ENCODE measurements at regions not wholly inside any gene's neighbourhood (a gene's known extent, or its start where the extent isn't known, plus 50 kb on each side); places are given as distances from the start of the nearest gene placed in this dataset.

DNA sequence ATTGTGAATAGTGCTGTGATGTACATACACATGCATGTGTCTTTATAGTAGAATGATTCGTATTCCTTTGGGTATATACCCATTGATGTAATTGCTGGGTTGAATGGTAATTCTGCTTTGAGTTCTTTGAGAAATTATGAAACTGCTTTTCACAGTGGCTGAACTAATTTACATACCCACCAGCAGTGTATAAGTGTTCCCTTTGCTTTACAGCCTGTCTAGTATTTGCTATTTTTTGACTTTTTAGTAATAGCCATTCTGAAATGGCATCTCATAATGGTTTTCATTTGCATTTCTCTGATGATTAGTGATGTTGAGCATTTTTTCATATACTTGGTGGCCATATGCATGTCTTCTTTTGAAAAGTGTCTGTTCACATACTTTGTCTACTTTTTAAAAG is 54.5 kb upstream of the FAM78B start:
- no peak for DNase-seq (ENCODE audit: low spot score)

DNA sequence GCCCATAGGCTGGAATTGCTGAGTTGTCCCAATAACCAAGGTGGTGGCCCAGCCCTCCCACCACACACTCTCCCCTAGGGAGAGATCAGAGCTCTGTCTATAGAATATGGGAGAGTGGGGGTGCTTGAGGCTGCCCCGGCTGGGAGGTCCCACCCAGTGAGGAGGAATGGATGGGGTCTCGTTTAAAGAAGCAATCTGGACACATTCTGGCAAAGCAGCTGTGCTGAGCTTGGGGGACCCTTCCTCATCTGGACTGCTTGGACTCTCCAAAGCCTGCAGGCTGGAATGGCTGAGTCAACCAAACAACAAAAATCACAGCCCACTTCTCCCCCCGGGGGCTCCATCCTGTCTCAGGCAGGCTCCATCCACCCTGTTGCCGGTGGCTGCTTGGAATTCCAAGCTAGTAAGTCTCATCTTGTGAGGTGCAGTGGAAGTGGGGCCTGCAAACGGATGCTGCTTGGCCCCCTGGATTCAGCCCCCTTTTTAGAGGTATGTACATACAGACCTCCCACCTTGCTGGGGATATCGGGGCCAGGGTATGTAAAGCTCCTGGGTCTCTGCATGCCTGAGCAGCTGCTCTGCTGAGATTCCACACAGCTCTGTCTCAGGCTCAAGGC is 67.1 kb upstream of the FAM78B start:
- no peak for DNase-seq (ENCODE audit: low spot score)

- no peak for DNase-seq (ENCODE audit: low spot score)
Measured at GRCh38 chr1:166235728-166236127, 68.9 kb upstream of the FAM78B start.

DNA sequence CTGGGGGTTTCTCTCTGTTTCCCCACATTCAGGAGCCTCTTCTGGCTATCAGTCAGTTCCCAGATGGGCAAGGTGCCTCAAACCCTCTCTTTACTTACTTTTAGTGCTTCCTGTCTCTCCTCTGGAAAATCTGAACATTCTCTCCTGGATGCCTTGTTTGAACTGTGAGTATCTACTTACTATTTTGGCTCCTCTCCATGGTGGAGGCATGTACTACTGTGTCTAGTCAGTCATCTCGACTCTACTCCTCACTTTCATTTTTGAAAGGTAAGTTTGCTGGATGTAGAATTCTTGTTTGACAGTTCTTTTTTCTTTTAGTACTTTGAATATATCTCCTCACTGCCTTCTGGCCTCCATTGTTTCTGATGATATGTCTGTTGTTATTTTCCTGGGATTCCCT is 70.9 kb upstream of the FAM78B start:
- no peak for DNase-seq (ENCODE audit: low spot score)

DNA sequence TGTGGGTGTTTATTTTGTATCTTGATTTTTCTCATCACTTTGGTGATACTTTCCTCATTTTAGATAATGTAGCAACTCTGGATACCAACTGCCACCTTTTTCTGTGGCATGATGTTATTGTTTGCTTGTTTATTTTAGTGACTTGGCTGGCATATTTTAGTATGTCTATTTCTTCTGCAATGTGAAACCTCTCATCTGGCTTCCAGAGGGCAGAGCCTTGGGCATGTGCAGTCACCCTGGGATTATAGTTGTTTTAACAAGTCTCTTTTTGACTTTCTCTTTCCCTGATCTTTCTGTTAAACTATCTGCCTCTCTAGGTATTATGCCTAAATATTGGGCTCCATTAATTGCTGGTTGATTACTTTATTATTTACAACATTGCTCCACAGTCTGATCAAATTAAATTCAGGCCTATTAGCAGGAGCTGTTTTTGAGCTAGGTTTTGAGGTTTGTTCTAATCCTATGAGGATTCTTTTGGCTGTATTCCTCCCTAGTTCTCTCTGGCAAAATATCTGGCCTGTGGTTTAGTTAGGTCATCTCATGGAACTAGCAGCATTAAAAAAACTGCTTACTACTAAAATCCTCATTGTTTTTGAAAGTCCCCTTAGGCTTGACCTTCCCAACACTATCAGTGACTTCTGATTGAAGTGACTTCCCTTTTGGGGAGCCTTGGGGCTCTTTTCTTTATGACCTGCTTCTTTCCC is 86.4 kb upstream of the FAM78B start:
- DNase-seq (ENCODE audit: low spot score): no peak

- peak; percentile 11 for DNase-seq (ENCODE audit: low spot score)
Measured at GRCh38 chr1:166258017-166258416, 91.2 kb upstream of the FAM78B start.

DNA sequence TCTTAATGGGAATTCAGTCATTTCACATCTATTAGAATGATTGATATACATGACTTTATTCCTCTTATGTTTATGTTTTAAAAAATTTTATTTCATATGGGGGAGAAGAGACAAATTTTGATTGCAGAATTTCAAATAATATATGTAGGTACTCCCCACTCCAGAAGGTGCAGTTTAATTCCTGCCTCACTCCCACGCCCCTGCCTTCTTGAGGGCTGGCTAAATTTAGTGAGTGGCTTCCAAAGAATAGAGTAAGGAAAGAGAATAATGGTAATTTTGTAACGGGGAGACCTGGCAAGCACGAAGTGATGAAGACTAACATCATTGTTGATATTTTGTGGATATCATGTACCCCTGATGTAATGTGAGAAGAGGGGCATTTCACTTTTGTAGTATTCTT is 94.7 kb upstream of the FAM78B start:
- DNase-seq (ENCODE audit: low spot score): no peak

DNA sequence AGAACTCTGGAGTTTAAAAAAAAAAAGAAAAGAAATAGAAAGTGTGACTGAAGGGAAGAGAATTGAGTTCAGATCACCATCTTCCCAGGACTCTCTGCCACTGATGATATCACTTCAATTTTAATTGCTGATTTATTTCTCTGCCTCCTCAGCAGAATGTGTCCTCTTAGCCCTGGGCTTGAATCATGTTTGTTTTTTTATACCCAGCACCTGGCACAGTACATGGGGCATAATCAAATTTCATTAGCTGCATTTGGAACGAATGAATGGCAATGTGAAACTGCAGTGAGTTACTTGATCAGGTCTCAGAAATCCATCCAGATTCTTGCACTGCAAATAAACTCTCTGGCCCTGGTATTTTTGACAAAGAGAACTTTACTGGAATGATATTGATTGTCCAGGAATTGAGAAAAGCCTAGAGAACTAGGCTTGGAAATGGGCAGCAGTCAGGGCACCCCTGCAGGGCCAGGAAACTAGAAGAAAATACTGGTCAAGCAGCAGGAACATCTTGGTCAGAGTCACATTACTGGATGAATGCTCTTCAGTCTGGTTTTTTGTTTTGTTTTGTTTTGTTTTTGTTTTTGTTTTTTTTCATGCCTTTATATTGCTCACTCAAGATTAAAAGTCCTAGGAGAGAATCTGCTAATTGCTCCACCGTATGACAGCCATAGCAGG is 103.8 kb upstream of the FAM78B start:
- DNase-seq (ENCODE audit: low spot score): no peak

GRCh38 chr1:166271151-166271538 is 104.3 kb upstream of the FAM78B start:
- no peak for DNase-seq (ENCODE audit: low spot score)

DNA sequence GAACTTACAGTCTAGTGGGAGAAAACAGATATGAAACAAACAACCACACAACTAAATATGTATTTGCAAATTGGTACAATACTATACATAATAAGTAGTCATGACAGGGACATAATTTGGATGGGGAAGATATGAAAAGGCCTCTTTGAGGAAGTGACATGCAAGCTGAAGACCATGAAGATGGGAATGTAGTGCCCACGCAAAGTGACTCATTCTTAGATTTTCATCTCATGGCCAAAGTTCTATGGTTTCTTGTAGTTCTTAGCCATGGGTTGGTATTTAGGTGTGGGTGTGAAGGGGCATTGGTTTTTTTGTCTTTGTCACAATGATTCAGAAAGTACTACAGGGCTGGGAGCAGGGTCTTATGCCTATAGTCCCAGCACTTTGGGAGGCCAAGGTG is 105.4 kb upstream of the FAM78B start:
- no peak for DNase-seq (ENCODE audit: low spot score)

- DNase-seq (ENCODE audit: low spot score): no peak
Measured at GRCh38 chr1:166272851-166273250, 106.0 kb upstream of the FAM78B start.

- no peak for DNase-seq (ENCODE audit: low spot score)
Measured at GRCh38 chr1:166273618-166274017, 106.8 kb upstream of the FAM78B start.

DNA sequence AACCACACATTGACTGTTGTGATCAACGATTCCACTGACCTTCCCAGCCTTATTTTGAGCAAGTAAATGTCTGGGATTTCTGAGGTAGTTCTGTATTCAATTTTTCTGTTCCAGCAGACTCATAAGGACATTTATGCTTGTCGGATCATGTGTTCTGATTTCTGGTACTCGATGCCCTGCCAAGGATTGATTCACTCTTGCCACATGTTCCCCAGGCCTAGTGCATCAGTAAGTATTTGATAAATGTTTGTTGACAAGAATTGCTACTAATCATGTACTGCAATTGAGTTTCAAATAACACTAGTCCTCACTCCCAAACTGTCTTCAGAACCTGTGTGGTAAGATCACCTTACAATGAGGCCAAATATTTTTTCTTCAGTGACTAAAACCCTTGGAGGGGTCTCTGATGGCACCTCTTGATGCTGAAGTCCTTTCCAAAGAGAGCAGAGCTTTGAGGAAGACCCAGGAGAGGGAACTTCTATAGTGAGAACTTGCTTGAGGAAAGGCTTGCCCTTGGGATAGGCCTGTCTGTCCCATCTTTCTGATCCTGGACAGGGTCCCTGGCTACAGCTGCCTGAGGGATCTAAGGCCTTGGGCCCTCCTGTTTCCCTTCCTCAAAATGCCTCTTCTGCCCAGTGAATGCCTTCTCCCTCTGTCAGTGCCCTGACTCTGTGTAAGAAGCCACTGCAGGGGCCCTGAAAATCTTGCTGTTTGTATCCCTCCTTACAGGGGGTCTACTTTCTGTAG is 115.8 kb upstream of the FAM78B start:
- no peak for DNase-seq (ENCODE audit: low spot score)

GRCh38 chr1:166283190-166283589 is 116.4 kb upstream of the FAM78B start:
- no peak for DNase-seq (ENCODE audit: low spot score)

DNA sequence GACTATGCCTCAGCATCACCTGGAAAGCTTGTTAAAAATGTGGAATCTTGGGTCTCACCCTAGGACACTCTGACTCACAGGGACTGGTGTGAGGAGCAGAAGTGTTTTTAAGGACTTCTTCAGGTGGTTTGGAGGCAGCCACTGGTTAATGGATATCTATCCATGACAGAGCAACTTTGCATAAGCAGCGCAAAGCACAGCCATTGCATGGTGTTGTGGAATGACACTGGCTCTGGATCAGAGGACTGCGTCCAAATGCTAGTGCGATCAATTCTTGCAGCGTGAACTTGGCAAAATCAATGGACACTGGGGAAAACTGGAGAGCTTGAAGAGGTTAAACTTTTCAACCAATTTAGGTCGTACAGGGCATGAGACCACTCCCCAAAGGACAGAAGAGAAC is 116.8 kb upstream of the FAM78B start:
- DNase-seq (ENCODE audit: low spot score): no peak

- DNase-seq (ENCODE audit: low spot score): no peak
Measured at GRCh38 chr1:166289309-166290050, 122.7 kb upstream of the FAM78B start.

DNA sequence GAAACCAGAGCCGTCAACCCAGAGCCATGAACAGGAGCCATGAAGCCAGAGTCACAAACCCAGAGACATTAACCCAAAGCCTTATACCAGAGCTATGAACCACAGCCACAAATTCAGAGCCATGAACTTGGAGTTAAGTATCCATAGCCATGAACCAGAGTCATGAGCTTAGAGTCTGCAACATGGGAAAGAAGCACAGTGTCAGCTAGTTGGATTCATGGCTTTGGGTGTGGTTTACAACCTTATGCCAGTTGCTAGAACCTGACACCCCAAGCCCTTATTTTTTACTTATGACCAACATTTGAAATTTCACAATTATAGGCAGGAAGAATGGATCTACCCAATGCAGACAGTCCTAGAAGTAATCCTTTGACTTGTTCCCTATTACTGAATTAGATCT is 128.9 kb upstream of the FAM78B start:
- DNase-seq (ENCODE audit: low spot score): no peak

DNA sequence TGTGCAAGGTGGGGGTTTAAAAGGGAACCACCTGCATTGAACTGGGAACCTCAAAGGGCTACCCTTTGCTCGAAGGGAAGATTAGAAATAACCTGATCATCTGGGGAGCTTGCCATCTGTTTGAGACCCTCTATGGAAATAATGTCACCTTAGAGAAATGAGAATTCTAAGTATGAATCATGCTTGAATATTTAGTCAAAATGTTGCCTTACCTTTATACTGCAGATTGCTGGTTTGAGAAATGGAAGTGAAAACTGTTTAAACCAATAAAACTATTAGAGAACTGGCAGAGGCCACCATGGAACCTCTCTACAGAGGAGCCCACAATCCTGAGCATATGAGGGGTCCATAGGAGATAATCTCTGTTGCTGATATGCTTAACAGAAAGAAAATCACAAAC is 131.2 kb upstream of the FAM78B start:
- no peak for DNase-seq (ENCODE audit: low spot score)

DNA sequence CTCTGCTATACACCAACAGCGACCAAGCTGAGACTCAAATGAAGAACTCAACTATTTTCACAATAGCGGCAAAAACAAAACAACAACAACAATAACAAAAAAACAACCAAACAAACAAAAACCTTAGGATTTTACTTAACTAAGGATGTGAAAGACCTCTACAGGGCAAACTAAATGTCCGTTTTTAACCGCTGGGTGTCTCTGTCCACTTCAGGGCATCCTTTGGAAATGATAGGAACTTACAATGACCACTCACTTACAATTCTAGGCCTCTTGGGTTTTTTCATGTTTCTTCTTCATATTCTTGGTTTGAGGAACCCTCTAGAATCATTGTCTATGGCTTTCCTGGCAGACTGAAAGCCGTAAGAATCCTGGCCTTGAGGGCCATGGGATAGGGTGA is 134.0 kb upstream of the FAM78B start:
- DNase-seq (ENCODE audit: low spot score): peak; percentile 8

GRCh38 chr1:166302989-166303758 is 136.4 kb upstream of the FAM78B start:
- no peak for DNase-seq (ENCODE audit: low spot score)

GRCh38 chr1:166304131-166304530 is 137.3 kb upstream of the FAM78B start:
- DNase-seq (ENCODE audit: low spot score): no peak
